OCI-LY1 (cell line): ENCODE measurements at regions not wholly inside any gene's neighbourhood (a gene's known extent, or its start where the extent isn't known, plus 50 kb on each side); places are given as distances from the start of the nearest gene placed in this dataset.

Source experiments
- EZH2 ChIP-seq: fragments of 200-600 bp; sonication (generic), shearing (Covaris generic); IDR thresholded peaks from 2 replicates; pipeline ENCODE4 v1.8.0; 2017; ENCODE audit warnings: borderline replicate concordance, mixed run types, mild to moderate bottlenecking, antibody characterized with exemption, low read length, moderate library complexity, mixed read lengths
- TF ChIP-seq, protein P1 (sequence below): fragments of 200-600 bp; sonication (generic), shearing (Covaris generic); IDR thresholded peaks from 2 replicates; pipeline ENCODE4 v1.5.1; 2017; ENCODE audit warnings: mild to moderate bottlenecking, antibody characterized with exemption, low read length, moderate library complexity, mixed read lengths

DNA sequence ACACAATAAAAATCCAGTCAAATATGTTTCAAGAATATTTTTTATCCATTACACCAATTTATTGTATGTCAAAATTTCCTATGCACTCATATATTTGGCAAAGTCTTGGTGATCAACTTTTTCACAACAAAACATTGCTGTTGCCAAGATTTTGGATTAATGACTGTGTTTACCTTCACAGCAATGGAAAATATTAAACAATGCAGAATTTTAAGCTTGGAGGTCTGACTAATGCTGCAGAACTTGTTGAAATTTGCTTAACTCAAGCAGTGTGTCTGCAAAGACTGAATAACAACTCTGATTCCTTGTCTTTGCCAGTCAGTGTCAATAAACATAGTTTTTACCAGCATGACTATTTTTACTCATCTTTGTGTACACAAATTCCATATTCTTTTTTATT is 336.4 kb downstream of the CCER1 start:
- TF ChIP-seq, protein P1, sequence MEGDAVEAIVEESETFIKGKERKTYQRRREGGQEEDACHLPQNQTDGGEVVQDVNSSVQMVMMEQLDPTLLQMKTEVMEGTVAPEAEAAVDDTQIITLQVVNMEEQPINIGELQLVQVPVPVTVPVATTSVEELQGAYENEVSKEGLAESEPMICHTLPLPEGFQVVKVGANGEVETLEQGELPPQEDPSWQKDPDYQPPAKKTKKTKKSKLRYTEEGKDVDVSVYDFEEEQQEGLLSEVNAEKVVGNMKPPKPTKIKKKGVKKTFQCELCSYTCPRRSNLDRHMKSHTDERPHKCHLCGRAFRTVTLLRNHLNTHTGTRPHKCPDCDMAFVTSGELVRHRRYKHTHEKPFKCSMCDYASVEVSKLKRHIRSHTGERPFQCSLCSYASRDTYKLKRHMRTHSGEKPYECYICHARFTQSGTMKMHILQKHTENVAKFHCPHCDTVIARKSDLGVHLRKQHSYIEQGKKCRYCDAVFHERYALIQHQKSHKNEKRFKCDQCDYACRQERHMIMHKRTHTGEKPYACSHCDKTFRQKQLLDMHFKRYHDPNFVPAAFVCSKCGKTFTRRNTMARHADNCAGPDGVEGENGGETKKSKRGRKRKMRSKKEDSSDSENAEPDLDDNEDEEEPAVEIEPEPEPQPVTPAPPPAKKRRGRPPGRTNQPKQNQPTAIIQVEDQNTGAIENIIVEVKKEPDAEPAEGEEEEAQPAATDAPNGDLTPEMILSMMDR: no peak
- no peak for TF ChIP-seq EZH2
